Mesenchymal stem cell (in vitro differentiated cells and primary cell): ENCODE measurements at regions not wholly inside any gene's neighbourhood (a gene's known extent, or its start where the extent isn't known, plus 50 kb on each side); places are given as distances from the start of the nearest gene placed in this dataset.
"Not testable (repeated sequence)": the region's sequence is repeated elsewhere in the genome, so short reads cannot be mapped to it uniquely, and the experiment has no call there.

Experiments used
- DNase-seq: peaks from one replicate; pipeline ENCODE4 v3.0.0-alpha.2; 2013
- H2AFZ ChIP-seq: one replicate; pipeline ENCODE4 v1.6.1; 2013; ENCODE audit warnings: low read depth, mild to moderate bottlenecking, control low read depth, inconsistent platforms, low read length, moderate library complexity
- H2AK5ac ChIP-seq: 2 replicates; pipeline ENCODE4 v1.6.1; 2013; ENCODE audit warnings: low read length, moderate library complexity, mild to moderate bottlenecking, inconsistent platforms; ENCODE audit not compliant: severe bottlenecking
- H2BK120ac ChIP-seq: one replicate; pipeline ENCODE4 v1.6.1; 2013; ENCODE audit warnings: low read depth, mild to moderate bottlenecking, inconsistent platforms, low read length, moderate library complexity
- H2BK12ac ChIP-seq, 2 experiments: one replicate each; pipeline ENCODE4 v1.6.1; 2013; ENCODE audit warnings: inconsistent platforms in 2 of 2, low read length in 2 of 2, mild to moderate bottlenecking in 2 of 2, moderate library complexity in 2 of 2, control low read depth in 1 of 2
- H2BK15ac ChIP-seq: one replicate; pipeline ENCODE4 v1.6.1; 2013; ENCODE audit warnings: mild to moderate bottlenecking, low read depth, inconsistent platforms; ENCODE audit not compliant: poor library complexity, severe bottlenecking
- H2BK5ac ChIP-seq: 2 replicates; pipeline ENCODE4 v1.6.1; 2013; ENCODE audit warnings: low read depth, mild to moderate bottlenecking, low read length, control low read depth, inconsistent platforms; ENCODE audit not compliant: poor library complexity, severe bottlenecking
- H3K14ac ChIP-seq, 2 experiments: one replicate each; pipeline ENCODE4 v1.6.1; 2013; ENCODE audit warnings: inconsistent platforms in 2 of 2, low read length in 2 of 2, control low read depth in 1 of 2, mild to moderate bottlenecking in 1 of 2, moderate library complexity in 1 of 2
- H3K18ac ChIP-seq, 2 experiments: one replicate each; pipeline ENCODE4 v1.6.1; 2013; ENCODE audit warnings: inconsistent platforms in 2 of 2, low read length in 2 of 2, control low read depth in 1 of 2, low read depth in 1 of 2, mild to moderate bottlenecking in 1 of 2
- H3K23ac ChIP-seq, 2 experiments: one replicate each; pipeline ENCODE4 v1.6.1; 2013; ENCODE audit warnings: inconsistent platforms in 2 of 2, low read length in 2 of 2, mild to moderate bottlenecking in 2 of 2, moderate library complexity in 2 of 2, control low read depth in 1 of 2
- H3K27ac ChIP-seq: 2 replicates; pipeline ENCODE4 v1.5.1; 2013; ENCODE audit warnings: mild to moderate bottlenecking, moderate library complexity, low read length, control low read depth, inconsistent platforms; ENCODE audit not compliant: poor library complexity, severe bottlenecking
- H3K27me3 ChIP-seq, 2 experiments: 2 replicates each; pipeline versions ENCODE4 v1.6.1 to v1.7.0; 2013; ENCODE audit warnings: low read length in 2 of 2, mild to moderate bottlenecking in 2 of 2, moderate library complexity in 2 of 2, control low read depth in 1 of 2, inconsistent platforms in 1 of 2; ENCODE audit not compliant: control insufficient read depth in 1 of 2, insufficient read depth in 1 of 2
- H3K36me3 ChIP-seq, 2 experiments: 2 replicates each; pipeline versions ENCODE4 v1.6.1 to v1.7.0; 2013; ENCODE audit warnings: low read length in 2 of 2, control low read depth in 1 of 2, inconsistent platforms in 1 of 2, low read depth in 1 of 2, mild to moderate bottlenecking in 1 of 2; ENCODE audit not compliant: insufficient read depth in 2 of 2, control insufficient read depth in 1 of 2
- H3K4ac ChIP-seq, 2 experiments: one replicate each; pipeline ENCODE4 v1.6.1; 2013; ENCODE audit warnings: inconsistent platforms in 2 of 2, low read length in 2 of 2, mild to moderate bottlenecking in 2 of 2, moderate library complexity in 2 of 2, control low read depth in 1 of 2, low read depth in 1 of 2
- H3K4me1 ChIP-seq: 2 replicates; pipeline ENCODE4 v1.6.1; 2013; ENCODE audit warnings: low read depth, low read length, control low read depth; ENCODE audit not compliant: control insufficient read depth, insufficient read depth
- H3K4me2 ChIP-seq: 2 replicates; pipeline ENCODE4 v1.6.1; 2013; ENCODE audit warnings: low read length, mild to moderate bottlenecking, inconsistent platforms; ENCODE audit not compliant: poor library complexity, severe bottlenecking
- H3K4me3 ChIP-seq, 2 experiments: 2 replicates each; pipeline versions ENCODE4 v1.5.1 to v1.7.0; 2013; ENCODE audit warnings: low read length in 2 of 2, mild to moderate bottlenecking in 2 of 2, control low read depth in 1 of 2, low read depth in 1 of 2; ENCODE audit not compliant: insufficient read depth in 1 of 2
- H3K79me1 ChIP-seq: replicated peaks from 2 replicates; pipeline ENCODE4 v1.6.1; 2013; ENCODE audit warnings: mild to moderate bottlenecking, control low read depth, low read length, inconsistent platforms; ENCODE audit not compliant: poor library complexity, severe bottlenecking
- H3K9ac ChIP-seq: 2 replicates; pipeline ENCODE4 v1.7.0; 2013; ENCODE audit warnings: mild to moderate bottlenecking, low read length, moderate library complexity
- H3K9me3 ChIP-seq: 2 replicates; pipeline ENCODE4 v1.7.0; 2013; ENCODE audit warnings: mild to moderate bottlenecking, low read length; ENCODE audit not compliant: control insufficient read depth
- H4K8ac ChIP-seq: one replicate; pipeline ENCODE4 v1.6.1; 2013; ENCODE audit warnings: inconsistent platforms, mild to moderate bottlenecking, low read length, moderate library complexity
- H4K91ac ChIP-seq: one replicate; pipeline ENCODE4 v1.6.1; 2013; ENCODE audit warnings: mild to moderate bottlenecking, low read length, inconsistent platforms
- WGBS: methylation state at CpG from one replicate; pipeline ENCODE4 v1.1.7; 2013; ENCODE audit warnings: mixed read lengths; 5-methylcytosine and 5-hydroxymethylcytosine counted together

- Histone ChIP-seq H3K4me2 (no peak overlapping the region), H3K27ac (no peak overlapping the region), H3K4ac (no peak overlapping the region)
Observed at GRCh38 chr4:111143510-111143909, 520.6 kb upstream of the PITX2 start.

GRCh38 chr4:111154934-111155333 is 532.1 kb upstream of the PITX2 start:
- Histone ChIP-seq H2AK5ac (no peak overlapping the region), H3K4me3 (no peak overlapping the region), H3K4me2 (no peak overlapping the region), H3K4ac (no peak overlapping the region), H2BK15ac (no peak overlapping the region), H3K18ac (no peak overlapping the region), H3K9me3 (peaks cover 13% of the 10 kb centered on the region), H3K9ac (no peak overlapping the region), H2AFZ (no peak overlapping the region), H3K79me1 (no peaks in the 10 kb centered on the region), H2BK5ac (no peak overlapping the region), H2BK120ac (no peak overlapping the region), H2BK12ac (no peak overlapping the region), H3K36me3 (no peaks in the 10 kb centered on the region), H4K8ac (no peak overlapping the region), H3K23ac (no peak overlapping the region), H3K27ac (no peak overlapping the region), H3K27me3 (no peaks in the 10 kb centered on the region), H3K4me1 (no peaks in the 10 kb centered on the region), H4K91ac (no peak overlapping the region), H3K14ac (no peak overlapping the region)
- DNase-seq, result no peak
- WGBS, result 65% methylated on average over 6 of the region's 6 CpGs

More at GRCh38 chr4:111143510-111143909, 520.6 kb upstream of the PITX2 start:
- Histone ChIP-seq H3K9ac (no peak overlapping the region), H2BK120ac (no peak overlapping the region), H3K36me3 (no peaks in the 10 kb centered on the region), H2BK15ac (no peak overlapping the region), H2BK12ac (no peak overlapping the region), H3K9me3 (no peaks in the 10 kb centered on the region), H2AFZ (no peak overlapping the region), H3K4me3 (no peak overlapping the region), H4K8ac (no peak overlapping the region), H3K27me3 (no peaks in the 10 kb centered on the region), H2AK5ac (no peak overlapping the region), H3K23ac (no peak overlapping the region), H3K4me1 (no peaks in the 10 kb centered on the region), H3K79me1 (no peaks in the 10 kb centered on the region), H3K14ac (no peak overlapping the region), H3K18ac (no peak overlapping the region), H2BK5ac (no peak overlapping the region), H4K91ac (no peak overlapping the region)
- no peak for DNase-seq

- DNase-seq, H3K4me2 ChIP-seq: not testable (repeated sequence)
- 68% methylated on average over 4 of the region's 4 CpGs for WGBS
Observed at GRCh38 chr4:111164556-111164955, 541.7 kb upstream of the PITX2 start.

GRCh38 chr4:111174331-111174730 is 551.5 kb upstream of the PITX2 start:
- H2BK15ac ChIP-seq, result no peak overlapping the region
- no peak overlapping the region for H2AK5ac ChIP-seq
- H3K9ac ChIP-seq, result no peak overlapping the region
- no peaks in the 10 kb centered on the region for H3K4me1 ChIP-seq
- H3K9me3 ChIP-seq, result no peaks in the 10 kb centered on the region
- no peak overlapping the region for H3K23ac ChIP-seq
- H3K4me3 ChIP-seq, result no peak overlapping the region
- H3K4ac ChIP-seq, result no peak overlapping the region
- H4K91ac ChIP-seq, result no peak overlapping the region
- H3K36me3 ChIP-seq, result no peaks in the 10 kb centered on the region
- H3K27me3 ChIP-seq, result no peaks in the 10 kb centered on the region
- no peaks in the 10 kb centered on the region for H3K79me1 ChIP-seq
- H2BK5ac ChIP-seq, result no peak overlapping the region
- no peak overlapping the region for H2BK12ac ChIP-seq
- H3K14ac ChIP-seq, result no peak overlapping the region
- no peak overlapping the region for H3K27ac ChIP-seq
- H4K8ac ChIP-seq, result no peak overlapping the region
- no peak for DNase-seq
- H3K18ac ChIP-seq, result no peak overlapping the region
- H2BK120ac ChIP-seq, result no peak overlapping the region
- no peak overlapping the region for H3K4me2 ChIP-seq
- no peak overlapping the region for H2AFZ ChIP-seq

More at GRCh38 chr4:111164556-111164955, 541.7 kb upstream of the PITX2 start:
- not testable (repeated sequence) for H2BK15ac ChIP-seq, H3K79me1 ChIP-seq, H3K14ac ChIP-seq, H2BK5ac ChIP-seq, H3K4me1 ChIP-seq, H3K4ac ChIP-seq, H2AK5ac ChIP-seq, H4K8ac ChIP-seq, H3K27ac ChIP-seq, H3K27me3 ChIP-seq, H3K9ac ChIP-seq, H3K36me3 ChIP-seq, H2BK12ac ChIP-seq, H3K23ac ChIP-seq, H3K18ac ChIP-seq, H3K4me3 ChIP-seq, H4K91ac ChIP-seq, H2BK120ac ChIP-seq, H3K9me3 ChIP-seq, H2AFZ ChIP-seq
